ENCODE measurements at regions not wholly inside any gene's neighbourhood (a gene's known extent, or its start where the extent isn't known, plus 50 kb on each side); places are given as distances from the start of the nearest gene placed in this dataset.

GRCh38 chr14:38900887-38901286 lies 202.1 kb downstream of the SEC23A start:
- TF ChIP-seq CTCF (IDR thresholded peaks at IDR 0.05) (no peak), ZNF232 (CRISPR knock-in tag; IDR thresholded peaks at IDR 0.05) (no peak), JUN (CRISPR knock-in tag; IDR thresholded peaks at IDR 0.05) (no peak)

All from WTC11 (cell line).